ENCODE measurements at regions not wholly inside any gene's neighbourhood (a gene's known extent, or its start where the extent isn't known, plus 50 kb on each side); places are given as distances from the start of the nearest gene placed in this dataset.

DNA sequence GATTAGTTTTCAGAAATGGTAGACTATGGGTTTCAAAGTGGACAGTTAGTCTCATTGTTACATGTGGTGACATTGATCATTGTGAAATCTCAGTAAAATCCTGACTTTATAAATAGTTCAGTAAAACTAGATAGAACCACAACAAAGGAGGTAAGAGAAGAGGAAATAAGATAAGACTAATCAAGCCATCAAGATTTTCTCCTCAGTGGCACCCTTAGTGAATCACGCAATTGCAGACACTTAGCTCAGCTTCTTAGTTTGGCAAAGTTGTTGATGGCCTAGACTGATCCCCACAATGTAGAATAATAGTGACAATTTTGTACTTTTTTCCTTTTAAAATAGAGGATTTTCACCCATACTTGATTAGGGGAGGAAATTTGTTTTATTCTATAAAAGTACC lies 426.7 kb upstream of the ITGA1 start:
- TF ChIP-seq, protein P1, sequence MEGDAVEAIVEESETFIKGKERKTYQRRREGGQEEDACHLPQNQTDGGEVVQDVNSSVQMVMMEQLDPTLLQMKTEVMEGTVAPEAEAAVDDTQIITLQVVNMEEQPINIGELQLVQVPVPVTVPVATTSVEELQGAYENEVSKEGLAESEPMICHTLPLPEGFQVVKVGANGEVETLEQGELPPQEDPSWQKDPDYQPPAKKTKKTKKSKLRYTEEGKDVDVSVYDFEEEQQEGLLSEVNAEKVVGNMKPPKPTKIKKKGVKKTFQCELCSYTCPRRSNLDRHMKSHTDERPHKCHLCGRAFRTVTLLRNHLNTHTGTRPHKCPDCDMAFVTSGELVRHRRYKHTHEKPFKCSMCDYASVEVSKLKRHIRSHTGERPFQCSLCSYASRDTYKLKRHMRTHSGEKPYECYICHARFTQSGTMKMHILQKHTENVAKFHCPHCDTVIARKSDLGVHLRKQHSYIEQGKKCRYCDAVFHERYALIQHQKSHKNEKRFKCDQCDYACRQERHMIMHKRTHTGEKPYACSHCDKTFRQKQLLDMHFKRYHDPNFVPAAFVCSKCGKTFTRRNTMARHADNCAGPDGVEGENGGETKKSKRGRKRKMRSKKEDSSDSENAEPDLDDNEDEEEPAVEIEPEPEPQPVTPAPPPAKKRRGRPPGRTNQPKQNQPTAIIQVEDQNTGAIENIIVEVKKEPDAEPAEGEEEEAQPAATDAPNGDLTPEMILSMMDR (IDR thresholded peaks at IDR 0.05; ENCODE audit: low read length), result no peak
- TF ChIP-seq EZH2 (optimal IDR thresholded peaks at IDR 0.05; ENCODE audit: low read depth, low read length) (no peak), EZH2phosphoT487 (IDR thresholded peaks at IDR 0.05; ENCODE audit: low read length) (no peak)
